ENCODE measurements at regions not wholly inside any gene's neighbourhood (a gene's known extent, or its start where the extent isn't known, plus 50 kb on each side); places are given as distances from the start of the nearest gene placed in this dataset.

- no peak for DNase-seq (ENCODE audit: low read depth in 2 of 2)
These were observed 450.0 kb downstream of the RASEF start for GRCh38 chr9:82612942-82613341.

- no peak for DNase-seq (ENCODE audit: low read depth in 2 of 2)
These were observed 449.4 kb downstream of the RASEF start for GRCh38 chr9:82613498-82613897.

DNA sequence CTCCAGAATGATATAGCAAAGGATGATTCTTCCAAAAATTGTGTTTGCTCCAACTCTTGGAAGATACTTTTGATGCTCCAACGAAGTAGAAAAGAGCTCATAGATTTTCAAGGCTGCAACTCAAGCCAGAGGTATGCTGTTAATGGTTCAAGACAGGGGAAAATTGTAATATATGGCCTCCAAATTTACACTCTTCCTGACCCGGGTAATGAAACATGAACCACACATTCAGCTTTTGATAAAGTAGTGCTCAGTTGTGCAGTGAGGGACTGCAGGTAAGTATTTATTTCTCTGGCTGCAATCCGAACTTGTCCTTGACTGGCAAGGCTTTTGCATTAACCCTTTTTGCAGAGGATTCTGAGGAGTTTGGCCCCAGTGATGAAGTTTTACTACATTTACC is 446.4 kb downstream of the RASEF start:
- DNase-seq (ENCODE audit: low read depth in 2 of 2), result no peak

DNA sequence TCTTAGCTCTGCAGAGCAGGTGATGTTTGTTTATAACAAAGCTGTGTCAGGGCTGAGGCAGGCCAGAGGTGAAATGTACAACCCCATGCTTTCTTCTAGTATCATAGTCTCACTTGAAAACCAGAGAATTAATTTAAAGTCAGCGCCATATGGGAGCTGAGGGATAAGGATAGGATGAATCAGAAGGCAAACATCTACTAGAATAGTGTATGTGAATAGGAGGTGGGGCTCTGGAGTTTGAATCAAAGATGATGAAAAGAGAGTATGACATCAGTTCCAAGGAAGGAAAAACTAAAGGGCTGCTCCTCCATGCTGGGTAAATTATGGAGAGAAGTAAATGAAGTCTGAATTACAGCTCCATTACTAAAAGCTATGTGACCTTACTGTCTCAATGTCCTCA is 441.5 kb downstream of the RASEF start:
- DNase-seq (ENCODE audit: low read depth in 2 of 2), result no peak

- no peak for DNase-seq (ENCODE audit: low read depth in 2 of 2)
These were observed 425.6 kb downstream of the RASEF start for GRCh38 chr9:82637368-82637767.

GRCh38 chr9:82645600-82645999 is 417.3 kb downstream of the RASEF start:
- no peak for DNase-seq (ENCODE audit: low read depth in 2 of 2)

- no peak for DNase-seq (ENCODE audit: low read depth in 2 of 2)
These were observed 412.6 kb downstream of the RASEF start for GRCh38 chr9:82650368-82650767.

GRCh38 chr9:82651474-82651873 is 411.5 kb downstream of the RASEF start:
- DNase-seq (ENCODE audit: low read depth in 2 of 2), result no peak

DNA sequence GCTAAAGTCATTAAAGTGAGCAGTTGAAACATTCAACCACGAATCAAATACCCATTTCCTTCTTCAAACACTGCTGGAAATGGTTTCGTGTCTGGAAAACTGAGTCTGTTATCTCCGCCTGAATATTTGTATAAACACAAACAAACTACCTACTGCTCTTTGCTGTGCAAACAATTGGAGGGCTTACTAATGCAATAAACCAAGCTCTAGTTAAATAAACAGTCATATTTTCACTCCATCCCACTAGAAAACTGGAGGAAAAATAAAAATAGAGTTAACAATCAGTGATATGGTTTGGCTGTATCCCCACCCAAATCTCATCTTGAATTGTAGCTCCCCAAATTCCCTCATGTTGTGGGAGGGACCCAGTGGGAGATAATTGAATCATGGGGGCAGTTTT is 397.6 kb downstream of the RASEF start:
- DNase-seq (ENCODE audit: low read depth in 2 of 2), result no peak

GRCh38 chr9:82668689-82669199 is 394.2 kb downstream of the RASEF start:
- DNase-seq (ENCODE audit: low read depth in 2 of 2), result no peak

DNA sequence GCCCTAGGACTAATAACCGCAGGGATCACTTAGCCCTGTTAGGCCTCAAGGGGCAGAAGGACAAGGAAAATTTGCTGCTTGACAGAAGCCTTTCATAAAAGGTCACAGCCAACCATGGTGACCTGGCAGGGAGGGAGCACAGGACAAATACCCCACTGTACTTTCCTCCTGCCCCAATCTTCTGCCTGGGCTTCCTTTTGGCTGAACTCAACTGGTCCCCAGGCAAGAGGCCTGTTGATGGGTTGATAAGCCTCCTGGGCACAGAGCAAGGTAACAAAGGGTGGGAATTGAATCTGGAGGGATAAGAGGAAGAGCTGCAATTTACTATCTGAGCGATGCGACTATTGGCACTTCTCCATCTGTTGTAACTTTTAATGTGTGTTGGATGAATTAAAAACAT is 392.9 kb downstream of the RASEF start:
- DNase-seq (ENCODE audit: low read depth in 2 of 2), result no peak

DNA sequence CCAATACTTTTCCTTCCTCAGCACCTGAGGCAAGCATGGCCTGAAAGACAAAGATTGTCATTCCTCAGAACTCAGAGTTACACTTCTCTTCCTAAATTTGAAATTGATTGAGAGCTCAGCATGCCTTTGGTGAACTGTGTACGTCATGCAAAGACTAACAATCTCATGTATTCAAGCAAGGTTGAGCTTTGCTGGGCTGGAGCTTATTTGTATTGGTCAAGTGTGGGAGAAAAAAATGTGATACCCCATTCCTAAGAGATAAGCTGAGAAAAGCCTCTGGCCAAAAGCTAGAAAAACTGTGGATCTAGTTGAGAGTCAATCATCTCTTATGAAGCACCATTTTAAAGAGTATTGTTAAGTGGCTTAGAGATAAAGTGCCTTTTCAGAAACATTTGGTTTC is 392.2 kb downstream of the RASEF start:
- DNase-seq (ENCODE audit: low read depth in 2 of 2), result no peak

DNA sequence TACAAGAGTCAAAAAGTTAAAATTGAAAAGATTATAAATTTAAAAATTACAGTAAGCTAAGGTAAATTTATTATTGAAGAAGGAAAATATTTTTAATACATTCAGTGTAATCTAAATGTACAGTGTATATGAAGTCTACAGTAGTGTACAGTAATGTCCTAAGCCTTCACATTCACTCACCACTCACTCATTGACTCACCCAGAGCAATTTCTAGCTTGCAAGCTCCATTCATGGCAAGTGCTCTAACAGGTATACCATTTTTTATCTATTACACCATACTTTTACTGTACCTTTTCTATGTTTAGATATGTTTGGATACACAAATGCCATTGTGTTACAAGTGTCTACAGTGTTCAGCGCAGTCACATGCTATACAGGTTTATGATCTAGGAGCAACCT is 389.7 kb downstream of the RASEF start:
- no peak for DNase-seq (ENCODE audit: low read depth in 2 of 2)

DNA sequence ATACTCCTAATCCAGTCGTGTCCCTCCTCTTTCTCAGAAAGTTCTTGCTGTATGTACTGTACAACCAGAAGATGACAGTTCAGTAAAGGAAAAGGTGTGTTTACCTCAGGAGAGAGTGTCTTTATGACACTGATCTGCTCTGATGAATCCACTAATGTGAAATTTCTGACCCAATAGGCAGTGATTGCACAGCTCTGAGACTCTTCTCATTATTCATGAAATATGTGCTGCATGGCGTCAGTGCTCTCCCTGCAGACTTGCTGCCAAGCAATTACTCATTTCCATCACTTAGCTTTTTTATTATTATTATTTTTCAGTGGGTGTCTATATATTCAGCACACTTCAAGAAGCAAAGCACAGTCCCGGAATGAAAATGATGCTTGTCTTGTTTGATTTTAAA is 389.0 kb downstream of the RASEF start:
- no peak for DNase-seq (ENCODE audit: low read depth in 2 of 2)

GRCh38 chr9:82675102-82675501 is 387.8 kb downstream of the RASEF start:
- no peak for DNase-seq (ENCODE audit: low read depth in 2 of 2)

DNA sequence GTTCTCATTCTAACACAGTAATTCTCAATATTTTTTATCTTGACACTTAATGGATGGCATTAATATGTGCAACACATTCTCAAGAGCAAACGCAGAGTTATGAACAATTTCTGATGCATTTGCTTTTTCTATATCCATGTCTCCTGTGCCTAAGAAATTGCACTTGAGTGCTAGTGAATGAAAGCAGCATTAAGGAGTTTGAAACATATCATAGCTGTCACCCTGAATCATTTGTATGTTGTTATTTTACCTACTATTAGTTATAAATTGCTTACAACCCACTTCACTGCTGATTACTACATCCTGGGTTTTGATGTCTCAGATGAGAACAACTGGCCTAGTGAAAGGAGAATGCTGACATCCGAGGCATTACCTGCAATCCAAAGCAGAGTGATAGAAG is 387.3 kb downstream of the RASEF start:
- no peak for DNase-seq (ENCODE audit: low read depth in 2 of 2)

- no peak for DNase-seq (ENCODE audit: low read depth in 2 of 2)
These were observed 385.9 kb downstream of the RASEF start for GRCh38 chr9:82677086-82677485.

GRCh38 chr9:82679472-82679871 is 383.5 kb downstream of the RASEF start:
- no peak for DNase-seq (ENCODE audit: low read depth in 2 of 2)

DNA sequence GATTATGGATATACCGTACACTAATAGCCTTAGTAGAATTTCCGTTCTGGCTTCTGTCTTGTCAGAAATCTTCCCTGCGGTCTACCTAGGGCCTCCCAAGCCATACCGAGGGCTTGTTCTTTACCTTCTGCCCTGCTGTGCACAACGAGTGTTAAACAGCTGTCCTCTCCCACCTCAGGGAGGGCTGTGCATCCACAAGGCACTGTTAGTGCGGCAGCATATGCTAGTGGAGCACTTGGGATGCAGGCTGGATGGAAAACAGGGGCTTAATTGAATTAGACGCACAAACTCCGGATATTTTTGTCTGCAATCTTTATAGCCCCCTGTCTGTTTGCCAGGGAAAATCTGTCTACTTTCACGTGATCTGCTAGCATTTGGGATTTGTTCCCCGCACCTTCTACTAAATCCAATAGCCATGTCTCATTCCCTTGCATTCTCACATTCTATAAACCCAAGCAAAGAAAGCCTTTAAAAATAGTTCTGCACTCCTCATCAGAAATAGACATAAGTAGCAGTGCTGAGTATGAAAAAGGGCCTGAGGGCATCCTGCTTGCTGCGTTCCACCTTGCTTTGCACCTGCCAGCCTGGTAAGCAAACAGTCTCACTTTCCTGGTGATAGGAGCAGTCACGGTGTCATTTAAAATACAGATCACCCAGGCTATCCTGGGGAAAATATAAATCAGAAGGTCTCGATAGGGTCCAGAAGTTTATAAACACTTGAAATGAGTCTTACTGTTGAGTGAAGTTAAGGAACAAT is 382.6 kb downstream of the RASEF start:
- no peak for DNase-seq (ENCODE audit: low read depth in 2 of 2)

GRCh38 chr9:82681809-82682208 is 381.1 kb downstream of the RASEF start:
- DNase-seq (ENCODE audit: low read depth in 2 of 2), result no peak

DNA sequence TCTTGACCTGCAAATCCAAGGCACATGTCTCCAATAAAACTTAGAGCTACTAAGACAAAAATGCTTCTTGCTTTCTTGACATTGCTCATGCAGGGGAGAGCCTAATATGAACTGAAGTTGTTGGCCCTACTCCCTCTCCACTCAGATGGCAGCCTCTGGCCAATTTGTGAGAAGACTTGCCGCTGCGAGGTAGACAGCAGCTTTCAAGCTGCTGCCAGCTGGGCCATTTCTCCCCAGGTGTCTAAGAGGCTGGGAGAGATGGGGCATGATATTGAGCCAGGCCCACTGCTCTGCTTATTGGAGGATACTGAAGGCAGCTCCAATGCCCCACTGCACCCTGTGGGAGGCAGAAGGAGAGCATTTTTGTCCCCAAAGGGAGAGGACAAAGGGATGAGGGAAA is 380.5 kb downstream of the RASEF start:
- no peak for DNase-seq (ENCODE audit: low read depth in 2 of 2)

DNA sequence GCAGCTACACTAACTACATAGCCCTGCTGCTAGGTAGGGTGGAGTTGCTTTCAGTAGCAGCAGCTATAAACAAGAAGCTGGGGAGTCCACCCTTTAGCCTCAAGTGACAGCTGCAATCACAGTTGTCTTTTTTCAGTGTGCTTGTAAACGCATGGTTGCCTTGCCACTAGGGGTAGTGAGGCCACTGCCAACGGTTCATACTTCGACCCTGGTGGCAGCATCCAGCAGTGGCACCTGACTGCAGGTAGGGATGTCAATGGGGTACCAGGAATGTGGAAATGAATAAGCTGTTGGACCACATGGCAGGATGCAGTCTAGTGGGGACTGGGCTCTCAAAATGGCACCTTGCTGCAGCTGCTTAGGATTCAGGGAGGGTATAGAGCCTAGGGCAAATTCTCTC is 367.2 kb downstream of the RASEF start:
- DNase-seq (ENCODE audit: low read depth in 2 of 2), result no peak

- DNase-seq (ENCODE audit: low read depth in 2 of 2), result no peak
These were observed 356.2 kb downstream of the RASEF start for GRCh38 chr9:82706786-82707185.

DNA sequence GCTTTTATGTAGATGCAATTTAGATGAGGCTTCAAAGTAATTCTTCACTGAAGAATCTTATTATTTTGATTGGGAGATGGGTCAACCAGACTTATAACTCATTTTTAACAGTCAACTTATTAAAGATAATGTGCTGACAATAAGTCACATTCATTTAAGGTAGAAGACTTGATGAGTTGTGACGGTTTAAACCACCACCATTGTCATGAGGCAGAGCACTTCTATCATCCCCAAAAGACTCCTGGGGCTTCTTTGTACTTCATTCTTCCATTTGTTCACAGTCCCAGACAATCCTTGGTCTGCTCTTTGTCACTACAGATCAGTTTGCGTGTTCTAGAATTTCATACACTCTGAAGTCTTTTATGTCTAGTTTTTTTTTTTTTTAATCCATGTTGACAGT is 346.1 kb downstream of the RASEF start:
- no peak for DNase-seq (ENCODE audit: low read depth in 2 of 2)

All from lung microvascular endothelial cell (primary cell).